Neural crest cell (in vitro differentiated cells): ENCODE measurements at regions not wholly inside any gene's neighbourhood (a gene's known extent, or its start where the extent isn't known, plus 50 kb on each side); places are given as distances from the start of the nearest gene placed in this dataset.

Experiments
- DNase-seq: peaks from one replicate; pipeline ENCODE4 v3.0.0; 2021; ENCODE audit warnings: low read depth, mixed read lengths, low spot score
- H3K27ac Mint-ChIP-seq: one replicate; pipeline ENCODE4 v1.8.0; 2021; ENCODE audit warnings: mild to moderate bottlenecking, mixed read lengths; ENCODE audit not compliant: unreplicated experiment
- H3K27me3 Mint-ChIP-seq: 2 replicates; pipeline ENCODE4 v1.8.0; 2021; ENCODE audit warnings: low read depth, mild to moderate bottlenecking, mixed read lengths
- H3K36me3 Mint-ChIP-seq: 2 replicates; pipeline ENCODE4 v1.8.0; 2021; ENCODE audit warnings: low read depth, mild to moderate bottlenecking, mixed read lengths
- H3K4me1 Mint-ChIP-seq: 2 replicates; pipeline ENCODE4 v1.8.0; 2021; ENCODE audit warnings: mixed read lengths
- H3K4me3 Mint-ChIP-seq: one replicate; pipeline ENCODE4 v1.8.0; 2021; ENCODE audit warnings: mild to moderate bottlenecking, mixed read lengths
- H3K9me3 Mint-ChIP-seq: 2 replicates; pipeline ENCODE4 v1.8.0; 2021; ENCODE audit warnings: mixed read lengths
- TF ChIP-seq, protein P1 (sequence below): fragments of 200-600 bp; sonication (generic); conservative IDR thresholded peaks from 2 replicates; pipeline ENCODE4 v1.5.0; 2021; ENCODE audit warnings: antibody characterized with exemption, mild to moderate bottlenecking

DNA sequence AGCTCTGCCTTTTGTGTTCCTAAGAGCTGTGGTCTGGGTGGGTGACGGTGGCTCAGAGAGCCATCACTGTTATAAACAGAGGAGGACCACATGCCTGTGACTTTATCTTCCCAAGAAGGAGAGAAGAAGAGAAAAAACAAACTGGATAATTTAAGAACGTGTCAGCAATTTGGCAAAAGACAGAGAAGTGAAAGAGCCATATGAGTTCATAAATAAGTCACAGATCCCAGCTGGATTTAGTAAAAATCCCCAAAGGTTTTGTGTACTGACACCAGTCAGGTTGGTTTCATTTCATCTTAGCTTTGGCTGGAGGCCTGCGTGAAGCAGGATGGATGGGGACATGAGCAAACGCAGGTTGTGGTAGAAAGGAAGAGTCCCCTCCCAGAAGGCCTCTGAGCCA is 120.7 kb downstream of the CXCL12 start:
- H3K4me1 Mint-ChIP-seq: no peaks in the 10 kb centered on the region

DNA sequence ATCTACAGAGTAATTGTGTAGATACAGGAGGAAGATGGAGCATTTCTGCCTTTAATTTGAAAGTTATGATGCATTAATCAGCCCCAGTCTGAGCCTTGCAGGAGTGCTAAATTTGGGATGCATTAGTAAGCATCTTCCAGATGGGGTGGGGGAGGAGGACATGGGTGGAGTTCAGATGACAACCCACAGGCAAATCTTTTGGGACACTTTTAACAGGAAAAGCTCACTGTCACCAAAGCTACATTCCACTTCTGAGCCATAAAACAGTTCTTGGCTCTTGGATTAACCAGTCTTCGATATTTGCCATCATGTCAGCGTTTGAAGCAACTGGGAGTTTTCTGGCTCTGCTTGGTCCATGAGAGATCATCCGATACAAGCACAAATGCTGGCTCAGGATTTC is 121.1 kb downstream of the CXCL12 start:
- Mint-ChIP-seq H3K9me3 (peaks cover 4% of the 10 kb centered on the region), H3K4me3 (no peak overlapping the region), H3K27me3 (no peaks in the 10 kb centered on the region), H3K36me3 (peaks cover 4% of the 10 kb centered on the region), H3K4me1 (no peaks in the 10 kb centered on the region), H3K27ac (no peak overlapping the region)
- TF ChIP-seq, protein P1, sequence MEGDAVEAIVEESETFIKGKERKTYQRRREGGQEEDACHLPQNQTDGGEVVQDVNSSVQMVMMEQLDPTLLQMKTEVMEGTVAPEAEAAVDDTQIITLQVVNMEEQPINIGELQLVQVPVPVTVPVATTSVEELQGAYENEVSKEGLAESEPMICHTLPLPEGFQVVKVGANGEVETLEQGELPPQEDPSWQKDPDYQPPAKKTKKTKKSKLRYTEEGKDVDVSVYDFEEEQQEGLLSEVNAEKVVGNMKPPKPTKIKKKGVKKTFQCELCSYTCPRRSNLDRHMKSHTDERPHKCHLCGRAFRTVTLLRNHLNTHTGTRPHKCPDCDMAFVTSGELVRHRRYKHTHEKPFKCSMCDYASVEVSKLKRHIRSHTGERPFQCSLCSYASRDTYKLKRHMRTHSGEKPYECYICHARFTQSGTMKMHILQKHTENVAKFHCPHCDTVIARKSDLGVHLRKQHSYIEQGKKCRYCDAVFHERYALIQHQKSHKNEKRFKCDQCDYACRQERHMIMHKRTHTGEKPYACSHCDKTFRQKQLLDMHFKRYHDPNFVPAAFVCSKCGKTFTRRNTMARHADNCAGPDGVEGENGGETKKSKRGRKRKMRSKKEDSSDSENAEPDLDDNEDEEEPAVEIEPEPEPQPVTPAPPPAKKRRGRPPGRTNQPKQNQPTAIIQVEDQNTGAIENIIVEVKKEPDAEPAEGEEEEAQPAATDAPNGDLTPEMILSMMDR: no peak
- DNase-seq: no peak

More for the DNA sequence above, 120.7 kb downstream of the CXCL12 start:
- no peak for DNase-seq
- H3K27ac Mint-ChIP-seq: no peak overlapping the region
- peaks cover 4% of the 10 kb centered on the region for H3K36me3 Mint-ChIP-seq
- H3K27me3 Mint-ChIP-seq: no peaks in the 10 kb centered on the region
- peaks cover 4% of the 10 kb centered on the region for H3K9me3 Mint-ChIP-seq
- no peak overlapping the region for H3K4me3 Mint-ChIP-seq
- TF ChIP-seq, protein P1: no peak

- TF ChIP-seq, protein P1: no peak
- Mint-ChIP-seq H3K4me3 (no peak overlapping the region), H3K4me1 (no peaks in the 10 kb centered on the region)
Measured at GRCh38 chr10:44262551-44263251, 122.2 kb downstream of the CXCL12 start.

GRCh38 chr10:44261710-44262455 is 123.0 kb downstream of the CXCL12 start:
- Mint-ChIP-seq H3K27me3 (no peaks in the 10 kb centered on the region), H3K36me3 (no peaks in the 10 kb centered on the region), H3K27ac (no peak overlapping the region), H3K9me3 (peaks cover 4% of the 10 kb centered on the region), H3K4me3 (no peak overlapping the region), H3K4me1 (no peaks in the 10 kb centered on the region)
- TF ChIP-seq, protein P1: no peak
- no peak for DNase-seq

More at GRCh38 chr10:44262551-44263251, 122.2 kb downstream of the CXCL12 start:
- H3K27ac Mint-ChIP-seq: no peak overlapping the region
- peaks cover under 1% of the 10 kb centered on the region for H3K36me3 Mint-ChIP-seq
- no peak for DNase-seq
- H3K9me3 Mint-ChIP-seq: peaks cover 4% of the 10 kb centered on the region
- no peaks in the 10 kb centered on the region for H3K27me3 Mint-ChIP-seq

DNA sequence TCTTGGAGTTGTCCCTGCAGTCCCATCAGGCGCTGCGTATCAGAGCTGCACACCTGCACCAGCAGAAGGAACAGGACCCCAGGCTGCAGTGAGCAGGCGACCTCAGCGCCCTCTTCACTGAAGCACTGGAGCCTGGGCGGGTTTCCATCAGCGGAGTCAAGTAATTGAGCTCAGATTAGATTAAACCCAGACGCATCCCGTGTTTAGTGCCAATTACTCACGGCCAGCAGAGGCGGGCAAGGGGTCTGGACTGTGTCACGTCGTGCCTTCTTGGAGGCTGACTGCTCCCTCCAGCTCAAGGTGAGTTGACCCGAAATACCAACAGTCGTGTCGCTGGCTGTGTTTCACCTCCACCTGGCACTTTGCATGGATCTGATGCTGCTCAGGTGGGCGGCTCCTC is 123.6 kb downstream of the CXCL12 start:
- Mint-ChIP-seq H3K4me3 (no peak overlapping the region), H3K27ac (no peak overlapping the region)

More for the DNA sequence above, 123.6 kb downstream of the CXCL12 start:
- TF ChIP-seq, protein P1: no peak
- H3K27me3 Mint-ChIP-seq: no peaks in the 10 kb centered on the region
- DNase-seq: no peak
- H3K36me3 Mint-ChIP-seq: no peaks in the 10 kb centered on the region
- no peaks in the 10 kb centered on the region for H3K4me1 Mint-ChIP-seq
- H3K9me3 Mint-ChIP-seq: peaks cover 4% of the 10 kb centered on the region
